Aorta (tissue), 5 donors: ENCODE measurements at regions not wholly inside any gene's neighbourhood (a gene's known extent, or its start where the extent isn't known, plus 50 kb on each side); places are given as distances from the start of the nearest gene placed in this dataset.
A peak's percentile ranks its signal among the peaks of the same experiment; 100 is the strongest.

Experiments used
- ATAC-seq: fragments of 200-7000 bp; cut with Tn5 transposase; one replicate; pipeline ENCODE4 v1.9.1; 2022; ENCODE audit warnings: moderate library complexity; ENCODE audit not compliant: low FRiP score
- DNase-seq, 2 donors: peaks; one replicate each; pipeline ENCODE4 v3.0.0-alpha.2; 2020
- H3K27ac ChIP-seq, 2 donors: one replicate each; pipeline ENCODE4 v1.5.1; 2013; ENCODE audit warnings: low read length in 2 of 2, mild to moderate bottlenecking in 2 of 2, moderate library complexity in 2 of 2, control low read depth in 1 of 2, inconsistent platforms in 1 of 2, low read depth in 1 of 2
- H3K27me3 ChIP-seq, 2 donors: one replicate each; pipeline ENCODE4 v1.6.1; 2013; ENCODE audit warnings: control low read depth in 1 of 2, low read length in 1 of 2, mild to moderate bottlenecking in 1 of 2, moderate library complexity in 1 of 2; ENCODE audit not compliant: insufficient read depth in 2 of 2, control insufficient read depth in 1 of 2
- H3K36me3 ChIP-seq, 2 donors: one replicate each; pipeline ENCODE4 v1.6.1; 2013; ENCODE audit warnings: control low read depth in 1 of 2, low read length in 1 of 2, mild to moderate bottlenecking in 1 of 2; ENCODE audit not compliant: insufficient read depth in 2 of 2, control insufficient read depth in 1 of 2
- H3K4me1 ChIP-seq, 2 donors: one replicate each; pipeline ENCODE4 v1.6.1; 2013; ENCODE audit warnings: low read length in 2 of 2, control low read depth in 1 of 2, mild to moderate bottlenecking in 1 of 2, moderate library complexity in 1 of 2; ENCODE audit not compliant: insufficient read depth in 2 of 2, control insufficient read depth in 1 of 2
- H3K4me3 ChIP-seq, 2 donors: one replicate each; pipeline ENCODE4 v1.5.1; 2013; ENCODE audit warnings: low read length in 2 of 2, control low read depth in 1 of 2, mild to moderate bottlenecking in 1 of 2
- H3K9me3 ChIP-seq: one replicate; pipeline ENCODE4 v1.6.1; 2013; ENCODE audit warnings: mild to moderate bottlenecking, low read length; ENCODE audit not compliant: control insufficient read depth
- WGBS, 2 donors: extraction: QIAGEN DNeasy Blood & Tissue Kit; methylation state at CpG; one replicate each; pipeline ENCODE4 v1.1.7; 2013; 5-methylcytosine and 5-hydroxymethylcytosine counted together
- intact Hi-C, 2 donors: fragments of 100-400 bp; cut with DNase I; formaldehyde crosslinking; loops; one replicate each; pipeline versions ENCODE4 v1.14.2 to v1.15.0; 2022
- donor health status: healthy with polysubstance abuse.
- donor health status: Bipolar disorder and iron deficiency.
- donor health status: DM: no; HTN: no; CAD: no.
- donor health status: DM: no; HTN: no; CAD: no.
- donor health status: DM: yes; HTN: yes; CAD: no.

DNA sequence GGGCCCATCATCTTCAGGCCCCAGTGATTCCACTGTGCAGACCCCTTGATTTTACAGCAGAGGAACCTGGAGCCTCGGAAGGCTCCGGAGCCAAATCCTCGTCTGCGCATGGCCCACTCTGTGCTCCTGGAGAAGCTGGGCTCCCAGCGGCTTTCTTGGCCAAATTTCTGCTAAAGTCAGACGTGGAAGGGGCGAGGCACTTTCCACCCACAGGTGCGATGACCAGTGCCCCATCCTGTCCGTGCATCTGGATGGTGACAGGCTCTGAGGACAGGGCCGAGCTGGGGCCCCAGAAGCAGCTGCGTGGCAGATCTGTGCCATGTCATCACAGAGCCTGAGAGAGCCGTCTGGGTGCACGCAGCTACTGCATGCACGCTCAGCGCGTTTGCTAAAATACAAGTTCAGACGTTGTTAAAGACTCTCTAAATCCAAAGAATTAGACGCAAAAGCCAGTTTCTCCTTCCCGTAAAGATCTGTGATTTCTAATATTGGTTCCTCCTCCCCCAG is 57.2 kb downstream of the JAKMIP3 start:
- ATAC-seq (no peak), DNase-seq (peak; percentile 10 to 61)
- 82 to 83% methylated on average over 19 of the region's 19 CpGs for WGBS, 2 donors
- H3K27me3 ChIP-seq: no peaks in the 10 kb centered on the region
- H3K4me3 ChIP-seq: no peak overlapping the region
- no peaks in the 10 kb centered on the region for H3K9me3 ChIP-seq
- no peak overlapping the region for H3K27ac ChIP-seq
- no peaks in the 10 kb centered on the region for H3K36me3 ChIP-seq
- H3K4me1 ChIP-seq: no peaks in the 10 kb centered on the region
- intact Hi-C loops: no loop called here

DNA sequence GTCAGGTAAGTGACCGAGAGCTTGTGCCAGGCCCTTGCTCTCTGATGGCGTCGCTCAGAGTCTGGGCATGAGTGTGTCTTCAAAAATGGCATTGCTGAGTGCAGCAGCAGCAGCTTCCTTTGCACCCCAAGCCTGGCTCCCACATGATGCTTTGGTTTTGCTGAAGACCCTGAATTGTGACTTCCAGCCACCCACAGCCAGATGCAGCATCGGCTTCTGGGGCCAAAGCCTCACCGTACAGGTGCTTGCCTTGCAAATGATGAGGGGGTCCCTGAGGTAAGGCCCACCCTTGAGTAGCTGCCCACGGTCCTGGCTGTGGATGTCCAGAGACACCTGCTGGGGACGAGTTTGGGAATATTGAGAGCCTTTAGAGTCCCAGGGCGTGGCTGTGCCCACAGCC is 57.9 kb downstream of the JAKMIP3 start:
- peak; percentile 24 to 41 for DNase-seq
- H3K36me3 ChIP-seq: no peaks in the 10 kb centered on the region
- no peak overlapping the region for H3K4me3 ChIP-seq
- intact Hi-C loops: no loop called here
- ATAC-seq: no peak
- no peak overlapping the region for H3K27ac ChIP-seq
- no peaks in the 10 kb centered on the region for H3K27me3 ChIP-seq
- no peaks in the 10 kb centered on the region for H3K9me3 ChIP-seq
- H3K4me1 ChIP-seq: no peaks in the 10 kb centered on the region
- 82 to 87% methylated on average over 8 of the region's 8 CpGs for WGBS, 2 donors

DNA sequence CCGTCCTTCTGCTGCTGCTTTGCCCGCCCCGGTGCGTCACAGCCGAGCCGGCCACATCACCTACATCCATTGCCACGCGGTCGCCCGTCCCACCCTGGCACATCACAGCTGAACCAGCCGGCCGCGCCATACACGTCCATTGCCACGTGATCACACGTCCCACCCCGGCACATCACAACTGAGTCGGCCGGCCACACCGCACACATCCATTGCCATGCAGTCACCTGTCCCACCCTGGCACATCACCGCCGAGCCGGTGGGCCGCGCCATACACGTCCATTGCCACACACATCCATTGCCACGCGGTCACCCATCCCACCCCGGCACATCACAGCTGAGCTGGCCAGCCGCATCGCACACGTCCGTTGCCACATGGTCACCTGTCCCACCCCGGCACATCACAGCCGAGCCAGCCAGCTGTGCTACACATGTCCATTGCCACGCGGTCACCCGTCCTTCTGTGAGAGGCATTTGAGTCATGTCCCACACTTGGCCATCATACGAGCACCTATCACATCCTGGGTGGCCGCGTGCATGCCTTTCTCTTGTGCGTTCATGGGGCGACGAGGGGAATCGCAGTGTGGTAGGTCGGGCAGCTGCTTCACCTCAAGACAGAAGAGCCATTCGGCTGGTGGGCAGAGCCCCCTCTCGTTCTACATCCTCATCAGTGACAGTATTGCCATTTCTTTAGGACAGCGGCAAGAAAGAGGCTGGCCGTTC is 58.6 kb downstream of the JAKMIP3 start:
- intact Hi-C loops: no loop called here
- H3K36me3 ChIP-seq: no peaks in the 10 kb centered on the region
- ATAC-seq (no peak), DNase-seq (peak; percentile 35 to 72)
- H3K4me1 ChIP-seq: no peaks in the 10 kb centered on the region
- peaks cover 2% of the 10 kb centered on the region for H3K9me3 ChIP-seq
- H3K4me3 ChIP-seq: no peak overlapping the region
- no peaks in the 10 kb centered on the region for H3K27me3 ChIP-seq
- H3K27ac ChIP-seq: no peak overlapping the region
- 92 to 94% methylated on average over 50 of the region's 50 CpGs for WGBS, 2 donors

DNA sequence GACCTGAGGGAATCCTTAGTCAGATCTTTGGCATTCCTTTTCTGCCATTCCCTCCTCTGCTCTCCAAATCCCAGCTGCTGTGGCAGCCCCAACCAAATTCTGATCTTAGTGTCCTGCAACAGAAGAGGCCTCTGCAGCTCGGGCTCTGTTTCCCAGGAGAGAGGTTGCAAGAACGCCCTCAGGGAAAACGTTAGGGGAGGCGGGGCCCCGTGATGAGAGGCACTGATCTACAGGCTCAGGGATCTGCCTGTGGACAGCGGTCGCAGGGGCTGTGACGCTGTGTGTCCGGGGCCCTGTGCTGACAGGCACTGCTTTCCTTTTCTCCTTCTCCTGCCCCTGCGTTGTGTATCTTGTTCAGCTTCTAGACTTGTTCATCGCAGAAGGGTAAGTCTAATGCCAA is 57.3 kb upstream of the DPYSL4 start:
- peak; percentile 20 to 62 for DNase-seq

DNA sequence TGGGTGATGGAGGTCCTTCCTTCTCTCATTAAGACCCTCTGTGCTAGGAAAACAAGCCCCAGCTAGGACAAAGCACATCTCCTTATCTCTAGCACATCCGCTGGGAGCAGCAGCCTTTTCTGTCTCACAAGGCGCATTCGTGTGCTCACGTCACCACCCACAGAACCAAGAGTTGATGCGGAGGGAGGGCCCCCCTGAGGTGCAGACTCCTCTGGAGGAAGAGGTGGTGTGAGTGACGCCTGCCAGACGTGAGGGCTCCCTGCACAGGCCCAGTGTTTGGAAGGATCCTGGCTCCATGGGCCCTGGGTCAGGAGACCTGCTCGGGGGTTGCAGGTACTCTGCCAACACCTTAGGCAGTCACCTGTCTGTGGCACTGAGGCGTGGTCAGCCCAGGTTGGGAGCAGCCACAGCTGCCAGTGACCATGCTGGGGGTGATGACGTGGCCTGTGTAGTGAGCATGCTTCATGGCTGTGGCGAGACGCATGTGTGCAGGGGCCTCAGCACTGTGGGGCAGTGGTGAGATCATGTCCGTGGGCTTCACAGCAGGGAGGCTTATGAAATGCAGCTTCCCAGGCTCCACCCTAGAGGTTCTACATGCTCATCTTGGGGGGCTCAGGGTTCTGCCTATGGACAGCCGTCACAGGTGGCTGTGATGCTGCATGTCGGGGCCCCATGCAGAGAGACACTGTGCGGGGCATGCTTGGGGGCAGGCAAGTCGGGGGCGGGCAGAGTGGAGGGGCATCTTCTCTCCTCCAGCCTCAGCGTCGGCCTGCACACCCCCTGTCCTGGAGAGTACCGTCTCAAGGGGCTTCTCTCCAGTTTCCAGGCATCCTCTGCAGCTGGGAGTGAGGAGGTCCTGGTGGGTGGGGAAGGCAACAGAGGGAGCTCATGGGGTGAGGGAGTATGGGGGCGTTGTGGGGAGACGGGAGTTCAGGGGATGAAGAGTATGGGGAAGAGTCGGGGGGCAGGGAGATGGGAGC is 56.2 kb upstream of the DPYSL4 start:
- DNase-seq (peak; percentile 29 to 65), ATAC-seq (no peak)
- no peak overlapping the region for H3K4me3 ChIP-seq
- intact Hi-C loops: no loop called here
- no peaks in the 10 kb centered on the region for H3K36me3 ChIP-seq
- 85 to 87% methylated on average over 24 of the region's 24 CpGs for WGBS, 2 donors
- H3K9me3 ChIP-seq: peaks cover 2% of the 10 kb centered on the region
- H3K27ac ChIP-seq: no peak overlapping the region
- no peaks in the 10 kb centered on the region for H3K27me3 ChIP-seq
- no peaks in the 10 kb centered on the region for H3K4me1 ChIP-seq

More for the DNA sequence above, 57.3 kb upstream of the DPYSL4 start:
- intact Hi-C loops: no loop called here
- no peaks in the 10 kb centered on the region for H3K4me1 ChIP-seq
- H3K27ac ChIP-seq: no peak overlapping the region
- no peaks in the 10 kb centered on the region for H3K36me3 ChIP-seq
- ATAC-seq: no peak
- H3K27me3 ChIP-seq: no peaks in the 10 kb centered on the region
- H3K9me3 ChIP-seq: peaks cover 2% of the 10 kb centered on the region
- WGBS, 2 donors: 54 to 57% methylated on average over 11 of the region's 11 CpGs
- no peak overlapping the region for H3K4me3 ChIP-seq

DNA sequence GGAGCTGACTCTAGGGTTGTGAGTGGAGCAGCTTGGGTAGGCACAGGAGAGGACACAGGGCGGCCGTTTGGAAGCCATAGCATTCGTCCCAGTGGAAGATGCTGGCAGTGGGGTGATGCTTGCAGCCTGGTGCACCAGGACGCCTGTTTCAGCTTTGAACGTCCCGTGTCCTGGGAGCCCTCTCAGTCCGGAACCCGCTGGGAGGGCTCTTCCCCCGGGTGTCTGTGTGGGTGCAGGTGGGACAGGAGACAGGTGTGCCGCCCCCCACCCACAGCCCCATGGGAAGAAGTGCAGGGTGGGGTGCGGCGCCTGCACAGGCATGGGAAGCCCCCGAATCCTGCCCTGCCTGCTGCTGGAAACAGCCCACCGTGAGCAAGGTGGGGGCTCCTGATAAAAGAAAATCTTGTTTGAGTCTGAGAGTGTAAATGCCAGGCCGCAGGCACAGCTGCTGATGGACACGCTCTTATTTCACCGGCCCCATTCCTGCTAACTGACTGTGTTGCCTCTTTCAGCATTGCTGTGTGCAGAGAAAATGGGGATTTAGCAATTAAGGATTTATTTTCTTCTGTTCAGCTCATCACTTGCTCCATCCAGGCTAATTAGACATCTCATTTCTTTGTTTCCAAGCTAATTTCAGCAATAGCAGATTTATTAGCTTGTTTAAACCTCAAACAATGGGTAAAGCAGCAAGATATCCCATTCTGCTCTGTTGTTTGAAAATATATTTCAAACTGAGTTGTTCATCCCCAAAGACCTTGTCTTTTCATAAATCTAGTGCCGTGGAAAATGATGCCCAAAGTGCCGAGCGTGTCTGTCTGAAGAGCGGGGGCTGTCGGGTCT is 54.9 kb upstream of the DPYSL4 start:
- DNase-seq: peak; percentile 30 to 46
- intact Hi-C loops: no loop called here
- no peak for ATAC-seq
- WGBS, 2 donors: 75 to 80% methylated on average over 22 of the region's 22 CpGs
- Histone ChIP-seq H3K4me3 (no peak overlapping the region), H3K27me3 (no peaks in the 10 kb centered on the region), H3K27ac (no peak overlapping the region), H3K9me3 (peaks cover 2% of the 10 kb centered on the region), H3K36me3 (no peaks in the 10 kb centered on the region), H3K4me1 (no peaks in the 10 kb centered on the region)

DNA sequence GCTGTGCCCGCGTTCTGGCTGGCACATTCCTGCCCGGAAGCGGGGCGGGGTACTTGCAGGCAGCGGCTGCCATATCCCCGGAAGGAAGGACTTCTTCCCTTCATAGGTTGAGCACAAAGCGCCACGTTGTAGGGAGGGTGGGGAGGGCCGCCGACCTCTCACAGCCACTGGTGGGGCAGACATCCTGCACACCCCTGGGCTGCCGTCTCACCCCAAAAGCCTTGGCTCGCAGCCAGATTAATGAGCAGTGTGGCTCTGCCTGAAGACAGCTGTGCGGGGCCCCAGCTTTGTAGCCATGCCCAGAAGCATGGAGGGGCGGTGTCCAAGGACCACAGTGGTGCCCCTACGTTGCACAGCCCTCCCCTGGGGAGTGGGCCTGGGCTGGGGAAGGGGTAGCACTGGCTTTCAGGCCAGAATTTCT is 54.3 kb upstream of the DPYSL4 start:
- no peaks in the 10 kb centered on the region for H3K27me3 ChIP-seq
- H3K9me3 ChIP-seq: peaks cover 2% of the 10 kb centered on the region
- ATAC-seq (no peak), DNase-seq (peak; percentile 36 to 57)
- no peaks in the 10 kb centered on the region for H3K36me3 ChIP-seq
- no peak overlapping the region for H3K27ac ChIP-seq
- no peaks in the 10 kb centered on the region for H3K4me1 ChIP-seq
- 67 to 69% methylated on average over 16 of the region's 16 CpGs for WGBS, 2 donors
- no peak overlapping the region for H3K4me3 ChIP-seq
- intact Hi-C loops: no loop called here

DNA sequence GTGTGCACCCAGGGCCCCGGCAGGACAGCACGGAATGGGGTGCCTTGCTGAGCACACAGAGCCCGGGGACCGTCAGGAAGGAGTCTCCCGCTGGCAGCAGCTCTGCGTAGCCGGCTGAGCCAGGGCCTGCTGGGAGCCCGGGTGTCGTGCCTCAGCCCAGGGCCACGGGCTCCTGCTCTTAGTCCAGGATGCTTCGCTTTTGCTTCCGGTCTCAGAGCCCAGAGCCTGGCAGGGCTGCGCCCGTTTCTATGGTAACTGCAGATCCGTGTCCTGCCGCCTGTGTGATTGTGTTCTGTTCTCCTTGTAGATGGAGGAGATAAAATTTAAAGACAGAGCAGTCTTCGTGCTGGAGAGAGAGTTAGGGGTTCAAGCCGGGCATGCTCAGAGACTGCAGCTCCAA is 53.7 kb upstream of the DPYSL4 start:
- Histone ChIP-seq H3K4me3 (no peak overlapping the region), H3K4me1 (no peaks in the 10 kb centered on the region), H3K27ac (no peak overlapping the region), H3K9me3 (peaks cover 2% of the 10 kb centered on the region), H3K27me3 (no peaks in the 10 kb centered on the region), H3K36me3 (no peaks in the 10 kb centered on the region)
- WGBS, 2 donors: 54 to 58% methylated on average over 18 of the region's 18 CpGs
- peak; percentile 34 to 63 for DNase-seq
- intact Hi-C loops: no loop called here
- no peak for ATAC-seq
